ENCODE measurements at regions not wholly inside any gene's neighbourhood (a gene's known extent, or its start where the extent isn't known, plus 50 kb on each side); places are given as distances from the start of the nearest gene placed in this dataset.

DNA sequence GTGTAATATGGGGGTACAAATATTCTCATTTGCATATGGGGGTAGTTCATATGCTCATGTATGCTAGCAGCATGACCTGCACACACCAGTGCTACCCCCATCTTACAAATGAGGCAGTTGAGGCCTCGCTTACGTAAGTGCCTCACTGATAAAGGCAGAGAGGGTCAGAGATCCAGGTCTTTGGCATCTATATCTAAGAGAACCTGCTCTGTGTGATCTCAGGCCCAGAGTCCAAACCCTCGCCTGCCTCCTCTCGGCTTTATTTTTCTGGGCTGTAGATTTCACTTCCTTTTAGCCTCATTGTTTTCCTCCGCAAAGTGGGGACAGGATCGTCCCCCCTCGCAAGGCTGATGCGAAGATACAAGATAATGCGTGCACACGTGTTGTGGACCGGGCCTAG lies 325.2 kb downstream of the MN1 start:
- TF ChIP-seq CTCF (IDR thresholded peaks at IDR 0.05) (no peak), EZH2 (IDR thresholded peaks at IDR 0.05; ENCODE audit: borderline replicate concordance, insufficient read depth, low read depth, low read length, poor library complexity, severe bottlenecking) (no peak)
